GM12874 (cell line): ENCODE measurements at regions not wholly inside any gene's neighbourhood (a gene's known extent, or its start where the extent isn't known, plus 50 kb on each side); places are given as distances from the start of the nearest gene placed in this dataset.

ENCODE experiments used
- TF ChIP-seq, protein P1 (sequence below): IDR thresholded peaks from 2 replicates; pipeline ENCODE4 v1.5.1; 2011; ENCODE audit warnings: low read depth, mild to moderate bottlenecking, control low read depth, low read length, moderate library complexity; ENCODE audit not compliant: insufficient read depth

DNA sequence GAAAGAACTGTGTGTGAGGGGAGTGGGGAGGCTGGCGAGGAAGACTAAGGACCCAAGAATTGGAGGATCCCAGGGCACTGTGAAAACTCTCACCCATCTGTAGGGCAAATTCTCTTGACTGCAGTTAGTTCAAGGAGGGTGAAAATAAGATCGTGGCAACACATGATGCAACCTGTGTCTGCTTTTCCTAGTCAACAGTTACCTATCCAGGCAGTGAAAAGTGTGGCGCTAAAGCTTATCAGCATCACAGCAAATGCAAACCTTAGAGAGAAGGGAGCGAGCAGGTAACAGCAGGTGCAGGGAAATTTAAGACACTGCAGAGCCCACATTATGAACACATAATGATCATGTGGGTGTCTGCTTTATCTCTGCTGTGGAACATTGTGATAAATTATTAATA is 97.7 kb upstream of the SGK1 start:
- TF ChIP-seq, protein P1, sequence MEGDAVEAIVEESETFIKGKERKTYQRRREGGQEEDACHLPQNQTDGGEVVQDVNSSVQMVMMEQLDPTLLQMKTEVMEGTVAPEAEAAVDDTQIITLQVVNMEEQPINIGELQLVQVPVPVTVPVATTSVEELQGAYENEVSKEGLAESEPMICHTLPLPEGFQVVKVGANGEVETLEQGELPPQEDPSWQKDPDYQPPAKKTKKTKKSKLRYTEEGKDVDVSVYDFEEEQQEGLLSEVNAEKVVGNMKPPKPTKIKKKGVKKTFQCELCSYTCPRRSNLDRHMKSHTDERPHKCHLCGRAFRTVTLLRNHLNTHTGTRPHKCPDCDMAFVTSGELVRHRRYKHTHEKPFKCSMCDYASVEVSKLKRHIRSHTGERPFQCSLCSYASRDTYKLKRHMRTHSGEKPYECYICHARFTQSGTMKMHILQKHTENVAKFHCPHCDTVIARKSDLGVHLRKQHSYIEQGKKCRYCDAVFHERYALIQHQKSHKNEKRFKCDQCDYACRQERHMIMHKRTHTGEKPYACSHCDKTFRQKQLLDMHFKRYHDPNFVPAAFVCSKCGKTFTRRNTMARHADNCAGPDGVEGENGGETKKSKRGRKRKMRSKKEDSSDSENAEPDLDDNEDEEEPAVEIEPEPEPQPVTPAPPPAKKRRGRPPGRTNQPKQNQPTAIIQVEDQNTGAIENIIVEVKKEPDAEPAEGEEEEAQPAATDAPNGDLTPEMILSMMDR: no peak

DNA sequence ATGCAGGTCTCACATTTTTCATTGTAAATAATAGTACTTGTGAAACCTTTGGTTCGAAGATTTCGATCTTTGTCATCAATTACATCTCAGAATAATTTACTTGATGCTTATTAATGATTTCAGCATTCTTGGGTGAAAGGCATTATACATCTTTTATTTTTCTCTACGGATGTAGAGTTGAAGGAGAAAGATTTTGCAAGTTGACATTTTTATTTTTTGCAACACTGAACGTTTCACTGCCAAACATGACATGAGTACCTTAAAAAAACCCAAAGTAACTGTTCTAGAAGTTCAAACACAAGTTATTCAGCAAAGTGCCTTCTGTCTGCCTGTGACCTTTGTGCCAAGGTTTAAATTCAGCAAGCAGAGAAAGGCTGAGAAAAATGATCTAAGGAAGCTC is 97.3 kb upstream of the SGK1 start:
- TF ChIP-seq, protein P1: no peak

DNA sequence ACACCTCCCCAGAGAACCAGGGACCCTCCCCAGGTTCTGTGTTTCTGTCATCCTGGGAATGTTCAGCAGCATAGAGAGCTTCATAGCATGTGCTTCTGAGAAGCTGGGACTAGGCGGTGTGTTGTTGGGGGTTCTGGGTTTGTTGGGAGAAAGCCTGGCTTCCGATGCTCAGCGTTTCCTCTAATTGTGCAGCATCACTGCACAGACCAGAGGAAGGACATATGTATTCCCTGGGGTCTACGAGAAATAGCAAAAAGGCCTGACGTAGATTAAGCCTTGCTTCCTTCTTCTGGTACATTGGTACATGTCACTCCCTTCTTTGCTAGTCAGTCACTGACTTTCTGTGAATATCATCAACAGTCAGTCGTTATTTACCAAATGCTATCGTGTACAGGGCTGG is 96.9 kb upstream of the SGK1 start:
- TF ChIP-seq, protein P1: no peak

DNA sequence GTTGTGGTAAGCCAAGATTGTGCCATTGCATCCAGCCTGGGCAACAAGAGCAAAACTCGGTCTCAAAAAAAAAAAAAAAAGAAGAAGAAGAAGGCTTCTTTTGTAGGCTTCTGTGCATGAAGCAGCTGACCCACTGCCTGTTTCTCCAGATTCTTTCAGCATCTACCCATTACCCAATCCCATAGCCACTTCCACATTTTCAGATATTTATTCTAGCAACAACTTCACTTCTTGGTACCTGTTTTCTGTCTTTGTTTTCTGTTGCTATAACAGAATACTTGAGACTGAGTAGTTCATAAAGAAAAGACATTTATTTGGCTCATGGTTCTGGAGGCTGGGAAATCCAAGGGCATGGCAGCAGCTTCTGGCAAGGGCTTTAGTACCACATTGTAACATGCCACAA is 95.3 kb upstream of the SGK1 start:
- TF ChIP-seq, protein P1: no peak

DNA sequence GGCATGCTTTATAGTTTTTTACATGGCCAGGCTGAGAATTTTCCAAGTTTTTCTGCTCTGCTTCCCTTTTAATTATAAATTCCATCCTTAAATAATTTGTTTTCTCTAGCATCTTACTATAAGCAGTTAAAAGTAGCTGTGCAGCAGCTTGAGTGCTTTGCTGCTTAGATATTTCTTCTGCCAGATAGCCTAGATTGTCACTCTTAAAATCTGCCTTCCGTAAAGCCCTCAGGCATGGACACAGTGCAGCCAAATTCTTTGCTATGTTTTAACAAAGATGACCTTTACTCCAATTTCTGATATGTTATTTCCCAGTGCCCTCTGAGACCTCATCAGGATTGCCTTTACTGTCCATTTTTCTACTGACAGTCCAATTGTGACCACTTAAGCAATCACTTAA is 92.6 kb upstream of the SGK1 start:
- TF ChIP-seq, protein P1: no peak

DNA sequence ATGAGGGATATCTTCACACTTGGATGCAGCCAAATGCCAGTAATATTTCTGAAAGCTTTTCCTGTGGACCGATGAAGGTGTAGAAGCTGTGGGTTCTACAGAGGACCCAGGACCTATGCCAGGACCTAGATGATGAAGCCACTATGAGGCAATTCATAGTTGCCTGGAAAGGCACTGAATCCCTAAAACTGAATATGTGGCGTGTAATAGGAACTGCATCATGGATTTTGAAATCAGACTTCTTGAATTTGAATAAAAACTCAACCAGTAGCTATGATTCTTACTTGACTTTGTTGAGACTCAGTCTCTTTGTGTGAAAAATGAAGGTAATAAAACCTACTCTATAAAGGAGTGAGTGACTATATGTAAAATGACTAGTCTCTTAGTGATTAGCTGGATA is 89.9 kb upstream of the SGK1 start:
- TF ChIP-seq, protein P1: no peak

DNA sequence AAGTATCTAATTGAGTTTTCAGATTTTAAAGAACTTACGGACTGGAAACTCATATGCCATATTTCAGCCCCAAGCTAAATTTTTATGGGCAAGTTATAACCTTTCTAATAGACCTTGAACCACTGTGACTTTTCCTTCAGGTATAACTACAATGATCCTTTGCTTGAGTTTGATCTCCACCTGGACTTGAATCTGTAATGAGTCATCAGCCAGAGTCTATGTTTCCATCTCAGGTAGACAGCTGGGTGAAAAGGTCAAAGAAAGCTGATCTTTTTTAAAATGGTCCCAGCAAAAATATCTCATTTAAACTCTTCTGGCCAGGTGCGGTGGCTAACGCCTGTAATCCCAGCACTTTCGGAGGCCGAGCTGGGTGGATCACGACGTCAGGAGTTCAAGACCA is 88.4 kb upstream of the SGK1 start:
- TF ChIP-seq, protein P1: no peak
